ENCODE measurements at regions not wholly inside any gene's neighbourhood (a gene's known extent, or its start where the extent isn't known, plus 50 kb on each side); places are given as distances from the start of the nearest gene placed in this dataset.

DNA sequence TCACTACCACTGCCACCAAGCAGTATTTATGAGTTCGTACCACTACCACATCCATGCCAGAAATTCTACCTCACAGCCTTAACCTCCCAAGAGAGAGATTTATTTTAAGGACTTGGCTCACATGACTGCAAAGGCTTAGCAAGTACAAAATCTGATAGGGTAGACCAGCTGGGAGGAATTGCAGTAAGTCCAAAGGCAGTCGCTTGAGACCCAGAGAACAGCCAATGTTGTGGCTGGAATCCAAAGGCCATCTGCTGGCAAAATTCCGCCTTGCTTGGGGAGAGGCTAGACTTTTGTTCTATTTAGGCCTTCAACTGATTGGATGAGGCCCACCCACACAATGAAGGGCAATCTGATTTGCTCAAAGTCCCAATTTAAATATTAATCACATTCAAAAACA lies 101.4 kb upstream of the STT3B start:
- no peak for DNase-seq (ENCODE audit: extremely low spot score, unreplicated experiment)
- peaks cover 6% of the 10 kb centered on the region for H3K36me3 Mint-ChIP-seq (ENCODE audit: unreplicated experiment)
- no peak overlapping the region for H3K27ac Mint-ChIP-seq (ENCODE audit: unreplicated experiment)
- H3K4me1 Mint-ChIP-seq (ENCODE audit: unreplicated experiment) = peaks cover 3% of the 10 kb centered on the region
- TF ChIP-seq, protein P1, sequence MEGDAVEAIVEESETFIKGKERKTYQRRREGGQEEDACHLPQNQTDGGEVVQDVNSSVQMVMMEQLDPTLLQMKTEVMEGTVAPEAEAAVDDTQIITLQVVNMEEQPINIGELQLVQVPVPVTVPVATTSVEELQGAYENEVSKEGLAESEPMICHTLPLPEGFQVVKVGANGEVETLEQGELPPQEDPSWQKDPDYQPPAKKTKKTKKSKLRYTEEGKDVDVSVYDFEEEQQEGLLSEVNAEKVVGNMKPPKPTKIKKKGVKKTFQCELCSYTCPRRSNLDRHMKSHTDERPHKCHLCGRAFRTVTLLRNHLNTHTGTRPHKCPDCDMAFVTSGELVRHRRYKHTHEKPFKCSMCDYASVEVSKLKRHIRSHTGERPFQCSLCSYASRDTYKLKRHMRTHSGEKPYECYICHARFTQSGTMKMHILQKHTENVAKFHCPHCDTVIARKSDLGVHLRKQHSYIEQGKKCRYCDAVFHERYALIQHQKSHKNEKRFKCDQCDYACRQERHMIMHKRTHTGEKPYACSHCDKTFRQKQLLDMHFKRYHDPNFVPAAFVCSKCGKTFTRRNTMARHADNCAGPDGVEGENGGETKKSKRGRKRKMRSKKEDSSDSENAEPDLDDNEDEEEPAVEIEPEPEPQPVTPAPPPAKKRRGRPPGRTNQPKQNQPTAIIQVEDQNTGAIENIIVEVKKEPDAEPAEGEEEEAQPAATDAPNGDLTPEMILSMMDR (IDR thresholded peaks at IDR 0.05) = no peak
- peaks cover 19% of the 10 kb centered on the region for H3K9me3 Mint-ChIP-seq (ENCODE audit: unreplicated experiment)
- peaks cover 35% of the 10 kb centered on the region for H3K27me3 Mint-ChIP-seq (ENCODE audit: unreplicated experiment)
- no peak overlapping the region for H3K4me3 Mint-ChIP-seq (ENCODE audit: unreplicated experiment)

DNA sequence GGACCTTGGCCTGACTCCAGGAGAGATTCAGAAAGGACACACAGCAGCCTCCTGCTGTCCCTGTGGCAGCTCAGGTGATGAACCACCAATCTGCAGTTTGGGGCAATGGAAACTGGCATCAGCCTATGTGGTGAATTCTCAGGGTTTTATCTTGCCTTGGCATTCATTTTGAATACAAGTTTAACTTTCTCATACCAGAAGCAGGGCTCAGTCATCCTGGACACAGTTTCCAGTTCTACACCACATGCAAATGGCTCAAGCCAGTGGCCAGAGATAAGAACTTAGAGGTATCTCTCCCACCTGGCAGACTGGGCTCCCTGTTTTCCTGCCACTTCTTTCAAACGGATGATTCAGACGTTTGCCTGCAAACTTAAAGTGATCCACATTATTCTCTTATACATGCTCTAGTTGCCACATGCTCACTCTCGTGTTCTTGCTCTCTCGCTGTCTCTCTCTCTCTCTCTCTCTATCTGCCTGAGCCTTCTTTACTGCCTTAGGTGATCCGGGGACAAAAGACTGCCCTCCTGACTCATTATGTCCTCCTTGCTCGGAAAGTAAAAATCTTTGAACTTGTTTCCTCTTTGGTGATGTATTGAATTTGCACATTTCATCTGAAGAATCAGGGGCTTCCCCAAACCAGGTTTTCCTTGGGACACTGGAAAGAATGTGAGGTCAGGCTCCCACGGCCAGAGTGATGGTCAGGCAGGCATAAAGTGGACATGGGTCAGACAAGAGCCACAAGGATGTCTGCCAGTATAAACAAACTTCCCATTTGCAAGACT lies 99.6 kb upstream of the STT3B start:
- no peak for DNase-seq (ENCODE audit: extremely low spot score, unreplicated experiment)
- Mint-ChIP-seq H3K36me3 (ENCODE audit: unreplicated experiment) (peaks cover 6% of the 10 kb centered on the region), H3K4me3 (ENCODE audit: unreplicated experiment) (no peak overlapping the region), H3K27me3 (ENCODE audit: unreplicated experiment) (peaks cover 28% of the 10 kb centered on the region), H3K27ac (ENCODE audit: unreplicated experiment) (no peak overlapping the region), H3K9me3 (ENCODE audit: unreplicated experiment) (peaks cover 26% of the 10 kb centered on the region), H3K4me1 (ENCODE audit: unreplicated experiment) (peaks cover 3% of the 10 kb centered on the region)
- TF ChIP-seq, protein P1 (IDR thresholded peaks at IDR 0.05) = no peak

DNA sequence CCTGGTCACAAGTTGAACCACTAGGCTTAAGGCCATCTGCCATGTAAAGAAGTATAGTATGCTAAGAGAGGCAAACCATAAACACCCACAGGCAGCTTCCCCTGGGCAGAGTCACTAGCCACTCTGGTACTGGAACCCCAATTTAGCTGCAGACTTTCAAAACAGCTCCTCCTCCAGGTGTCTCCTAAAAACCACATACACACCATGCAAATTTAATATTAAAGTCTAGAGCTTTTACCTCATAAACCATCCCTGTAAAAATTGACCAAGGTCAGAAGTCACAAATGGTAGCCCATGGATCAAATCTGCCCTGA lies 99.1 kb upstream of the STT3B start:
- H3K9me3 Mint-ChIP-seq (ENCODE audit: unreplicated experiment) = peaks cover 21% of the 10 kb centered on the region
- peaks cover 3% of the 10 kb centered on the region for H3K4me1 Mint-ChIP-seq (ENCODE audit: unreplicated experiment)
- no peak overlapping the region for H3K27ac Mint-ChIP-seq (ENCODE audit: unreplicated experiment)
- TF ChIP-seq, protein P1 (IDR thresholded peaks at IDR 0.05) = no peak
- peaks cover 6% of the 10 kb centered on the region for H3K36me3 Mint-ChIP-seq (ENCODE audit: unreplicated experiment)
- DNase-seq (ENCODE audit: extremely low spot score, unreplicated experiment) = no peak
- H3K4me3 Mint-ChIP-seq (ENCODE audit: unreplicated experiment) = no peak overlapping the region
- H3K27me3 Mint-ChIP-seq (ENCODE audit: unreplicated experiment) = peaks cover 28% of the 10 kb centered on the region

DNA sequence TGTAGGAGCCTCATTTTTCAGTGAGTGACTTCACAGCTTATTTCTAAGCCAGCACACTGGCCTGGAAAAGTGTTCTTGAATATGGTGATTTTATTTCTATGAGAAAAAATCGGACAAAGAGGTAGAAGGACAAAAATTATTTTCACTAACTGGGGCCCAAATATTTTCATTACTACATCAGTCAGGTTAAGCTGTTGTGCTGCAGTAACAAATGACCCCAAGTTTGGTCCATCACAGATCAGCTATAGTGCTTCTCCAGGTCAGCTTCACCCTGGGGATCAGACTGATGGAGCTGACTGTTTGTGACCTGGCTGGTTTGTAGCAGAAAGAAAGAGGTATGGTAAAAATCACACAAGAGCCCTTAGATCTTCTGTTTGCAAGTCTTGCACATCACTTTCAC lies 97.9 kb upstream of the STT3B start:
- Mint-ChIP-seq H3K4me1 (ENCODE audit: unreplicated experiment) (peaks cover 3% of the 10 kb centered on the region), H3K4me3 (ENCODE audit: unreplicated experiment) (no peak overlapping the region), H3K27ac (ENCODE audit: unreplicated experiment) (no peak overlapping the region), H3K9me3 (ENCODE audit: unreplicated experiment) (peaks cover 14% of the 10 kb centered on the region), H3K27me3 (ENCODE audit: unreplicated experiment) (peaks cover 23% of the 10 kb centered on the region), H3K36me3 (ENCODE audit: unreplicated experiment) (no peaks in the 10 kb centered on the region)
- TF ChIP-seq, protein P1 (IDR thresholded peaks at IDR 0.05) = no peak
- no peak for DNase-seq (ENCODE audit: extremely low spot score, unreplicated experiment)

DNA sequence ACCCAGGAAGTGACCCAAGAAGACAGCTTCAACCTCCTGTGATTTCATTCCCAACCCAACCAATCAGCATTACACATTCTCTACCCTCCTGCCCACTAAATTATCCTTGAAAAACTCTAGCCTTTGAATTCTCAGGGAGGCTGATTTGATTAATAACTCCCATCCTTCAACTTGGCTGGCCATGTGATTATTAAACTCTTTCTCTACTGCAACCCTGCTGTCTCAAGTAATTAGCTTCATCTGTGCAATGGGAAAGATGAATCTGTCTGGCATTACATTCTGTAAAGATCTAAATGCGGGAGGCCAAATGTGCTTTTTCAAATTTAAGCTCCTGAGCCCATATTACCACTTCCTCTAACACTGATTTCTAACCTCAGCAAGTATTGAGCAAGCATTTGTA lies 95.9 kb upstream of the STT3B start:
- H3K36me3 Mint-ChIP-seq (ENCODE audit: unreplicated experiment) = no peaks in the 10 kb centered on the region
- H3K4me3 Mint-ChIP-seq (ENCODE audit: unreplicated experiment) = no peak overlapping the region
- TF ChIP-seq, protein P1 (IDR thresholded peaks at IDR 0.05) = no peak
- H3K27me3 Mint-ChIP-seq (ENCODE audit: unreplicated experiment) = peaks cover 31% of the 10 kb centered on the region
- no peak for DNase-seq (ENCODE audit: extremely low spot score, unreplicated experiment)
- peaks cover 14% of the 10 kb centered on the region for H3K9me3 Mint-ChIP-seq (ENCODE audit: unreplicated experiment)
- H3K27ac Mint-ChIP-seq (ENCODE audit: unreplicated experiment) = no peak overlapping the region
- peaks cover 3% of the 10 kb centered on the region for H3K4me1 Mint-ChIP-seq (ENCODE audit: unreplicated experiment)

Measured in osteocyte (in vitro differentiated cells).